HG03342 (cell line): ENCODE measurements at regions not wholly inside any gene's neighbourhood (a gene's known extent, or its start where the extent isn't known, plus 50 kb on each side); places are given as distances from the start of the nearest gene placed in this dataset.
"Not testable (repeated sequence)": the region's sequence is repeated elsewhere in the genome, so short reads cannot be mapped to it uniquely, and the experiment has no call there.

Source experiments
- ATAC-seq: cut with Tn5 transposase; IDR thresholded peaks from one replicate; pipeline ENCODE4 v1.9.1; 2021; ENCODE audit warnings: mild to moderate bottlenecking, moderate library complexity; ENCODE audit not compliant: unreplicated experiment

DNA sequence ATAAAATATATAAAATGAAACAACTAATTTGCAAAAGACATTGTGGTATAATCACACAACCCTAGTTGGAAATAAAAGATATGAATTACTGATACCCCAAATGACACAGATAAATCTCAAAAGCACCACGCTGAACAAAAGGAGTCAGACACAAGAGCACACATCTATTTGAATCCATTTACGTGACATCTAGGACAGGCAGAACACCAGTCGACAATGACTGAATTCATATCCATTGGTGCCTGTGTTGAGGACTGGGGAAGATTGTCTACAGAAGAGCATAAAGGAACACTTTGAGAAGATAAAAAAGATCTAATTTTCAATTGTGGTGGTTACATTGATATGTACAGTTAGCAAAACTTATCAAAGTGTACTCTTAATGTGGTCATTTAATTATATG, 874.1 kb downstream of the LTN1 start:
- no peak for ATAC-seq

DNA sequence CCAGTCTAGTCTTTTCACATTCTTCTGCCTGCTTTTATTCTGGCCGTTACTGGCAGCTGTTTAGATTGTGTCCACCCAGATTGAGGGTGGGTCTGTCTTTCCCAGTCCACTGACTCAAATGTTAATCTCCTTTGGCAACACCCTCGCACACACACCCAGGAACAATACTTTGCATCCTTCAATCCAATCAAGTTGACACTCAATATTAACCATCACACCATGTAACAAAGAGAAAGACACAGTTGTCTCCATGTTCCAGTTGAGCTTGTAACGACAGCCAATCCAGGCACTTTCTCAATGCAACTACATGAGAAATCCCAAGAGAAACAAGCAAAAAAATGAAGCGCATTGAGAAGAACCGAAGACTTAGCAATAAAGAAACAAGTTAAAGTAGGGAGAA, 877.7 kb downstream of the LTN1 start:
- not testable (repeated sequence) for ATAC-seq

DNA sequence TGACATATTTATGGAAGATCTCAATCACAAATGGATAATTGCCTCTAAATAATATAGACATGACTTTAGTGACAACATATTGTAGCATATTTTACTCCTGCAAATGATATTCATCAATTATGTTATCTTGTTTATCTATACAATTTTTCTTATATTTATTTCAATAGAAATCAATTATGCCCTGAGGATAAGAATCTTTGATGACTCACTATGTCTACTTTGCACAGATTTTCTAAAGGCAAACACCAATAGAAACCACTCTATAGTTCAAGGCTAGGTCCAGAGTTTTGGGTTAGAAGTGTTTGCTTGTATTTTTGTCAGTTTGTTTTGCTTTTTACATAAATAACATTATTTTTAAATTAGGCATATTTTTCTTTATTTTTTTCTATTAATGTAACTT, 879.0 kb downstream of the LTN1 start:
- ATAC-seq, result no peak

DNA sequence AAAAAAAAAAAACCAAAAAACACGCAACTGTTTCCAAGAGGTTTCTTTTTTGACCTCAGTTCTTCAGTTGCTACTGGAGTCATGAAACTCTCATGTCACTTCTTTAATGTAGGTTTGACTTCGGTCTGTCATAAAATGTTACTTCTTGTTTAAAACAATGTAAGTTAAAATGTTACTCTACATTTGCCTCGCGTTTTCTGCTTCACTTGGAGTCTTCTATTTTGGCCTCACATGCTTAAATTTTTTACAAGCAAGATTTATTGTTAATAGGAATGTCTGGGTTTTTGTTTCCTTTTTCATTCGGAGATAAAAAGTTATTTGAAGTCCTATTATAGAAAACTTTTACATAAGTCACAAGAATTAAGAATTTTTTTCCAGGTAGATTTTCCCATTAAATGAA, 880.2 kb downstream of the LTN1 start:
- ATAC-seq, result no peak

DNA sequence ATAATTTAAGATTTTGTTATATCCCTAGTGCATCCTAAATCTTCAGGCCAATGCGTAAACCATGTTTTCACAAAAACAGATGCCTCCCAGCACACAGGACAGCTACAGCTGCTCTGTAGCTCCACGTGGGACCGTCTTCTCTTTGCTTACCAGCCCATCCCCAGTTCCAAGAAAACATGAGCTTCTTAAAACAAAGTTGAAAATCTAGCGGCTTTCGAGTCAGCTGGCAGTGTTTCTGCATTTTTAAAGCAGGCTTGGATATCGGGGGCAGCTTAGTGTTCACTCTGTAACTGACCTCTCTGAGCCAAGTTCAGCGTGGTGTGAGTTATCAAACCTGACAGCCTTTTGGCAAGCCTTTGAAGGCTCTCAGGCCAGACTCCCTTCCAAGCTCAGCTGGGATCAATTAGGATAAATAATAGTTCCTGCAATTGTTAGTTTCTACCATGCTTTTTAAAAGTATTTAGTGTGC, 881.5 kb downstream of the LTN1 start:
- no peak for ATAC-seq

DNA sequence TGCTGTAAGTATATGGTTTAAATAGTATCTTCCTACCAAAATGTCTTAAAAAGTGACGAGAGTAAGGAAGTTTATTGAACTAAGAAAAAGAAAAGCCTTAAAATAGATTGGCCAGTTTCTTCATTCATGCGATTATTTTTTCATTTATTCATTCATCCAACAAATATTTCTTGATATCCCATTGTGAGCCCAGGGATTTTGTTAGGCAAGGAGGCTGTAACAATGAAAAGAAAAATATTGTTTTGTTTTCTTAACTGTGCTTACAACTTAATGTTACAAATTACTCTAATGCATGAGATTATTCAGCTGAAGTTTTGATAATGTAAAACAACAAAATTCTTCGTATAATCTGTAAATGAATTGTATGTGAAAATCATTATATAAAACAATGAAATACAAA, 882.0 kb downstream of the LTN1 start:
- no peak for ATAC-seq

DNA sequence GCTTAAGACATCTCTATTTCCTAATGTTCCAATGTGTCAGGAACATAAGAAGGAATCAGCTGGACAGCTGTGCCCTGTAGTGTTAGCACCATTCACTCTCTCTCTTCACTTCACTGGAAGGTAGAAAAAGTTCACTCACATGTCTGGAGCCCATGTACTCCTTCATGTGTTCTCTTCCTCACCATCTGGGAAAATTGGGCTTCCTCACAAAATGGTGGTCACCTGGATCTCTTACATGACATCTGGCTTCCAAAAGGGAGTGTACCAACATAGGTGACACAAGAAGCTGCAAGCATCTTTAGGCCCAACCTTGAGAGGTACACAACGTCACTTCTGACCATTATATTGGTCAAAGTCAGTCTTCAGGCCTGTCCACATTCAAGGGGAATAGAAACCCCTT, 882.6 kb downstream of the LTN1 start:
- no peak for ATAC-seq

DNA sequence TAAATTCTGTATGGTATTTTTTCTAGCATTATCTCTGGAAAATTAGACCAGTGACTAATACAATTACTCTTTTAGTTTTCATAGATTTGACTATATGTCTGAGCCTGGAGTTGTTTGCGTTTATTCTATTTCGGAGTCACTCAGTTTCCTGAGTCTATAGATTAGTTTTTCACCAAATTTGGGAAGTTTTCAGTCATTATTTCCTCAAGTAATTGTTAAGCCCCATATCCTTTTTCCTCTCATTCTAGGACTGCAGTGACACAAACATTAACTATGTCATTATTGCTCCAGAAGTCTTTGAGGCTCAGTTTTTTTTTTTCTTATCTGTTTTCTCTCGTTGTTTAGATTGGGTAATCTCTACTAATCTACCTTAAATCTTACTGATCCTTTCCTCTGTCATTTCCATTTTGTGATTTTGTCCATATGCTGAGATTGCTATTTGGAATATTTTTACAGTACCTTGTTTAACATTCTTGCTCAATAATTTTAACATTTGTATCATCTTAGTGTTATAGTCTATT, 886.2 kb downstream of the LTN1 start:
- ATAC-seq, result no peak

DNA sequence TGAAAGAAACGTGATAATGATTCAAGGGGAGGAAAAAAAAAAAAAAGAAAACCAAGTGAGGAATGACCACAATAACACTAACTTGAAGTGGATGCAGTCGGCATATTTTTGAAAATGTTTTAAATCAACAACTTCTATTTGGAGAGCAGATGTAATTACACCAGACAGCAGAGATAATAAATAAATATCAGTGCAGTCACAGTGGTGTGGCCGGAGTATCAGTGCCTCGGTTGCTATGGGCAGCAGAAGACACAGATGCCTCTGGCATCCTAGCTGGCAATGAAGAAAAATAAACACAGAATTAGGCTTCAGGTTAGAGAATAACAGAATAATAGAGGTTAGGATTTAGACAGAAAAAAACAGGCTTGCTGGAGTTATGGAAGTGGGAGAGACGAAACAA, 888.3 kb downstream of the LTN1 start:
- ATAC-seq, result no peak

DNA sequence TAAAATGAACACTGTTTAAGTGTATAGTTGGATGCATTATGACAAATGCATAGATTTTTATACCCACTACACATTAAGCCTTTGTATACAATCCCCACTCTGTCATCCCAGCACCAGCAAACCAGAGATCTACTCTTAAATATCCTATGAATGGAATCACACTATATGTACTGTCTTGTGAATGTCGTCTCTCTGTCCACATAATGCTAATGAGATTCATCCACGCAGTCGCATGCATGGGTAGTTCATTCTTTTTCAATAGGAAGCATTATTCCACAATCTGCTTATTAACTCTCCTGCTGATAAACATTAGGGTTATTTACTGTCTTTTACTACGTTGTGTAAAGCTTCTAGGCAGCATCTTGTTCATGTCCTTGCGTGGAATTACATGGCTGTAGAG, 892.3 kb downstream of the LTN1 start:
- no peak for ATAC-seq

DNA sequence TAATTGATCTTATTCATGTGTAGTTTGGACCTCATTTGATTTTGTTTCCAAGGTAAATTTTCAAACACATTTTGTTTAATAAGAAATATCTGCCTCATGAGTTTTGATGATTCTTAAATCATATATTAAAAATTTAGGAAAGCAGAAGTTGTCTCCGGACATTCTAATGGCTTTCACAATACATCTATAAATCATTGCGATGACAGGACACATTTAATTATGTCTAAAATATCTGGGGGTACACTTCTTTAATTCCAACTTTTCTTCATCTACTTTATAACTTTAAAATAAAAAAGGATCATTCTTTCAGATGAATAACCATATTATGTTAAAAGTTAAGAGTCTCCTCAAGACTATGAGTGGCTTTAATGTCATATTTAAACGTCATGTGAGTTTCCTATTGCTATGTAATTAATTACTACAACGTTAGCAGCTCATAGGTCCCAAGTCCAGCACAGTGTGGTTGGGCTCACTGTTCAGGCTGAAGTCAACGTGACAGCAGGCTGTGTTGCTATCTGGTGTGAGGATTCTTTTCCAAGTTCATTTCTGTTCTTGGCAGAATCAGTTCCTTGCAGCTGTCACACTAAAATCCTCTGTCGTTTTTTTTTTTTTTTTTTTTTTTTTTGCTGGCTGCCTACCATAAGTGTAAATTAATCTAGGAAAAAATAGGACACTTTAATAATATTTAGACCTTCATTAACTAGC, 893.5 kb downstream of the LTN1 start:
- ATAC-seq, result no peak

DNA sequence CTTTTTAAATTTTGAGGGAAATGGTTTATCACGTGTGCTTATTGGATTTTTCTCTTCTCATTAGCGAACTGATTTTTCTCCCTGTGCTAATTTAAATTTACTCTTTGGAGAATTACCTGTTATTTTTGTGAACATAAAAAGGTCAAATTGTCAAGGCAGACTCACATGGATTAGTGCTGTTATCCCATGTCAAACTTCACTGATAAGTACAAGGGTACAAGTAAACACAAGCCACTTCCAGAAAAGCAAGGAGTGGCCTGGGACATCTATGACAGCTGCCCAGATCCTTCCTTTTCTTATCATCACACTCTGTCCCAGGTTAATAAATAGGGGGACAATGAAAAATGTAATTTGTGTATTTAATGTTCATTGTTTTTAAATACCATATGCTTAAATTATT, 901.2 kb downstream of the LTN1 start:
- no peak for ATAC-seq

DNA sequence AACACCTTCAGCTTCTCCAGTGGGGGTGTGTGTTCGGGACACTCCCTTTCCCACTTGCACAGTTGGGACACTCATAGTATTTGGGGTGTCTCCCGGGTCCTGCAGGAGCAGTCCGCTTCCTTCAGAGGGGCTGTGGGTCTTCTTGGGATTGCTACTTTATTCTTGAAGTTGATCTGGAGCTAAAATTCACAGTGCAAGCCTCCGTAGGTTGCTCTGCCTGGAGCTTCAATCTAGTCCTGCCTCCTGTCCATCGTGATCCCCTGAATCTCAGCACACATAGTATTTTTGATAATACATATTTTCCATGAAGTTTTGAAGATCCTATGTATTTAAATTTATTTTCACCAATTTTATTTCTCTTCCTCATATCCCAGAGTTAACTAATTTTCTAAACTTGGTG, 902.1 kb downstream of the LTN1 start:
- no peak for ATAC-seq

DNA sequence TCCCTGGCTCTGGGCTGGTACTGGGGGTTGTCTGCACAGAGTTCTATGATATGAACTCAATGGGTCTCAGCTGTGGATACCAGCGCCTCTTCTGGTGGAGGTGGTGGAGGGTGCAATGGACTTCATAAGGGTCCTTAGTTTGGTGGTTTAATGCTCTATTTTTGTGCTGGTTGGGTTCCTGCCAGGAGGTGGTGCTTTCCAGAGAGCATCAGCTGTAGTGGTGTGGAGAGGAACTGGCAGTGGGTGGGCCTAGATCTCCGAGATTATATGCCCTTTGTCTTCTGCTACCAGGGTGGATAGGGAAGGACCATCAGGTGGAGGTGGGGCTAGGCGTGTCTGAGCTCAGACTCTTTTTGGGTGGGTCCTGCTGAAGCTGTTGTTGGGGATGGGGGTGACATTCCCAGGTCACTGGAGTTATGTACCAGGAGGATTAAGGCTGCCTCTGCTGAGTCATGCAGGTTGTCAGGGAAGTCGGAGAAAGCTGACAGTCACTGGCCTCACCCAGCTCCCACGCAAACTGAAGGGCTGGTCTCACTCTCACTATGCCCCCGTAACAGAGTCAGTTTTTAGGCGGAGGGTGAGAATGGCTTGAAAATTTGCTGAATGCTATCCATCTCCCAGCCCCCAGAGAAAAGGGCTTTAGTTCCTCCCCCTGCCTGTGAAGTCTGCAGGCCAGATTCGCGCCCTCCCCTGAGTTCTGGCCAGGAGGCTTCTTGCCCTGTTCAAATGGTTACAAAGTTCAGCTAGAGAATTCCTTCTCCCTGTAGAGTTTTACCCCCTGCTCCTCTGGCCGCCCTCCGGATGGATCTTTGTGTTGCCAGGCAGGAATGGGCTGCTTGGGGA, 902.9 kb downstream of the LTN1 start:
- ATAC-seq, result no peak

DNA sequence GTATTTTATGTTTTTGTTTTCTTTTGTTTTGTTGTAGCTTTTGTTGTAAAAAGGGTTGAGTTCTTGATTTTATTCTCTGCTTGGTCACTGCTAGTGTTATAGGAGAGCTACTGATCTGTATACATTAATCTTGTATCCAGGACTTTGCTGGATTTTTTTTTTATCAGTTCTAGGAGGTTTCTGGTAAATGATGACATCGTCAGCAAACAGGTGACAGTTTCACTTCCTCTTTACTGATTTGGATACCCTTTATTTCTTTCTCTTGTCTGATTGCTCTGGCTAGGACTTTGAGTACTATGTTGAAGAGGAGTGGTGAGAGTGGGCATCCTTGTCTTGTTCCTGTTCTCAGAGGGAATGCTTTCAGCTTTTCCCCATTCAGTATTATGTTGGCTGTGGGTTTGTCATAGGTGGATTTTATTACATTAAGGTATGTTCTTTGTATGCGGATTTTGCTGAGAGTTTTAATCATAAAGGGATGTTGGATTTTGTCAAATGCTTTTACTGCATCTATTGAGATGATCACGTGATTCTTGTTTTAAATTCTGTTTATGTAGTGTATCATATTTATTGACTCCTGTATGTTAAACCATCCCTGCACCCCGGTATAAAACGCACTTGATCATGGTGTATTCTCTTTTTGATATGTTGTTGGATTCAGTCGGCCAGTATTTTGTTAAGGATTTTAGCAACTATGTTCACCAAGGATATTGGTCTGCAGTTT, 905.7 kb downstream of the LTN1 start:
- ATAC-seq, result no peak

DNA sequence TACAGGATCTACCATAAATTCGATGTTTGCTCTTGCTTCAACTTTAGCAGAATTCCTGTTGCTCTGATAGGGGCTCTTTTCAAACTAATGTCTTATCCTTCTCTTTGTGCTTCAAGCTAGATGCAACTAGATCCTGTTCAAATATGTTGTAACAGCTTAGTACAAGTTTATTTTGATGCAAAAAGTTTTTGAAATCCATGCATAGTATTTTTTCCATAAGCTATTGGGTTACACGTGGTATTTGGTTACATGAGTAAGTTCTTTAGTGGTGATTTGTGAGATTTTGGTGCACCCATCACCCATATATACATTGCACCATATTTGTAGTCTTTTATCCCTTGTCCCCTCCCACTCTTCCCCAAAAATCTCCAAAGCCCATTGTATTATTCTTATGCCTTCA, 907.7 kb downstream of the LTN1 start:
- no peak for ATAC-seq

DNA sequence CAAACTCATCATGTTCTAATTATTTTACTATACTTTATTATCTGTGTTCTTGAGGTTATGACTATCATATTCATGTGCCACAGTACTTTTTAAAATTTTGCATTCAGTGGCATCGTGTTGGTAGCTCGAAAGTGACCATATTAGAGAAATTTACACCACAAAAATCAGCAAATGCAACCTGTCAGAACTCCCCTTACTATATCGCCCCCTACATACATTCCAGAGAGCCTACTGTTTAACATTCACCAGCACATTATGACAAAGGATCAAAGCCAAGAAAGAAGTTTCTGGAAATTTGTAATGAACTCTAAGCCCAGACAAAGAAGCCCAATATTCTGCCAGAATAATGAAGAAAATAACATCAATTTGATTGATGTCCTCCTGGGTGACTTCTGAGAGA, 909.3 kb downstream of the LTN1 start:
- ATAC-seq, result no peak

DNA sequence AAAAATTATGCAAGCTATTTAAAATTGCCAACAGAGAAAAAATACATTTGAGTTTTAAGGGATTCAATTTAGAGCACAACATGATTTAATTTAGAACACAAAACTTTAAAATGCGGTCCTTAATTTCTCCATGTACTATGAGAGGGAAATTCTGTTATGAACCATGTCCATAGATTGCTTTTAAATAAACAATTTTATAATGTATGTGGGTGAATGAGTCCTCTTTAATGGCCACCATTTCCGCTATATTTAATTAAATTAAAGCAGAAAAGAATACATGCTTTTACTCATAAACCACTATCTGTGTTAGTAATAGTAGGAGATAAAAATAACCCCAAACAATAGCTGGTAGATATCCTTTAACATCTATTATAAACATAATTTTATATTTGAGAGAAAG, 914.6 kb downstream of the LTN1 start:
- no peak for ATAC-seq

DNA sequence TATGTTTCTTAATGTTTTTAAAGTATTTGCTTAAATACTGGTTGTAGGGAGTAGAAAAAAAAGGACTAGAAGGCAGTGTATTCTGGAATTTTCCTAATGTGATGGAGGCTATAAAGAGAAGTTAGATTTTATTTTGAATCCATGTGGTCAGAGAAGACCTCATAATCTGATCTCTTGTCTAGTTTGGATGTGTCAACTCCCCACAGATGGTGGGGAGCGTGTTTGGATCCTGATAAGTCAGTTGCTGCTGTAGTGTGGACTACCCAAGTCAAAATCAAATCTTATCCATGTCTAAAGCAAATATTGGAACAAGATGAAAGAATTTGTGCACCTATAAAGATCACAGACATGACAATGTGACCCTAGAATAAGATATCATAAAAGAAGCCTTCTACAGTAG, 918.0 kb downstream of the LTN1 start:
- ATAC-seq, result no peak

DNA sequence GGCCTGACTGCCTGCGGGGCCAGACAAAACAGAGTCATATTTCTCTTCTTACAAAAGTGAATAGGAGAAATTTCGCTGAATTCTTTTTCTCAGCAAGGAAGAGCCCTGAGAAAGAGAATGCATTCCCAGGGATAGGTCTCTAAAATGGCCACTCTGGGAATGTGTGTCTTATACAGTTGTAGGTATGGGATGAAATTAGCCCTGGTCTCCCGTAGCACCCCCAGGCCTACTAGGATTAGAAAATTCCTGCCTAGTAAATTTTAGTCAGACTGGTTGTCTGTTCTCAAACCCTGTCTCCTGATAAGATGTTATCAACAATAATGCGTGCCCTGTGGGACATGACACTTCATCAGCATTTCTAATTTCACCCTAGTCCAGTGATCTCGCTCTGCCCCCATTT, 920.1 kb downstream of the LTN1 start:
- ATAC-seq, result no peak

DNA sequence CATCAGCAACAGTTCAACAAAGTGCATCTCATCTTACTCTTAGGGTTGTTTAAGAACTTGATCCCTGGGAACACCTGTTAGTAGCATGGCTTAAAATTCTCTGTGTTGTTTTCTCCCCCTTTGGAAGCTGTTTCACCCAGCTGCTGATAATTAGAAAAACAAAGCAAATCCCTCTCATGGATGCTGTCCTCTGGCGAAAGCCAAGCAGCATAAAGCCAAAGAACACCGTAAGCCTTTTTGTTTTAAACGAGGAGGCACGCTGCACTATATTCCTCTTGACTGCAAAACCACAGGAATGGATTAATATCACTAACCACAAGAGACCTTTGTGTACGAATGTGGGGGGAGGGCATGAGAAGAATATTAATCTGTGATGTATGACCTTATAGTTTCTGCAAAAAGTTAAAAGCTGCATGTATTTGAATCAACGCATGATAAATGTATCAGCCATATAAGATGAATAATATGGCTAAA, 923.2 kb downstream of the LTN1 start:
- no peak for ATAC-seq
